ENCODE measurements at regions not wholly inside any gene's neighbourhood (a gene's known extent, or its start where the extent isn't known, plus 50 kb on each side); places are given as distances from the start of the nearest gene placed in this dataset.

GRCh38 chr4:71261633-71262121 is 77.1 kb upstream of the SLC4A4 start:
- no peak for TF ChIP-seq POLR2AphosphoS5 (IDR thresholded peaks at IDR 0.05)
- TF ChIP-seq, protein P1, sequence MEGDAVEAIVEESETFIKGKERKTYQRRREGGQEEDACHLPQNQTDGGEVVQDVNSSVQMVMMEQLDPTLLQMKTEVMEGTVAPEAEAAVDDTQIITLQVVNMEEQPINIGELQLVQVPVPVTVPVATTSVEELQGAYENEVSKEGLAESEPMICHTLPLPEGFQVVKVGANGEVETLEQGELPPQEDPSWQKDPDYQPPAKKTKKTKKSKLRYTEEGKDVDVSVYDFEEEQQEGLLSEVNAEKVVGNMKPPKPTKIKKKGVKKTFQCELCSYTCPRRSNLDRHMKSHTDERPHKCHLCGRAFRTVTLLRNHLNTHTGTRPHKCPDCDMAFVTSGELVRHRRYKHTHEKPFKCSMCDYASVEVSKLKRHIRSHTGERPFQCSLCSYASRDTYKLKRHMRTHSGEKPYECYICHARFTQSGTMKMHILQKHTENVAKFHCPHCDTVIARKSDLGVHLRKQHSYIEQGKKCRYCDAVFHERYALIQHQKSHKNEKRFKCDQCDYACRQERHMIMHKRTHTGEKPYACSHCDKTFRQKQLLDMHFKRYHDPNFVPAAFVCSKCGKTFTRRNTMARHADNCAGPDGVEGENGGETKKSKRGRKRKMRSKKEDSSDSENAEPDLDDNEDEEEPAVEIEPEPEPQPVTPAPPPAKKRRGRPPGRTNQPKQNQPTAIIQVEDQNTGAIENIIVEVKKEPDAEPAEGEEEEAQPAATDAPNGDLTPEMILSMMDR (IDR thresholded peaks at IDR 0.05): no peak
- no peak for TF ChIP-seq POLR2A (IDR thresholded peaks at IDR 0.05)

Data from gastroesophageal sphincter (tissue), 3 donors.